ENCODE measurements at regions not wholly inside any gene's neighbourhood (a gene's known extent, or its start where the extent isn't known, plus 50 kb on each side); places are given as distances from the start of the nearest gene placed in this dataset.

GRCh38 chr7:68623030-68623429, 975.2 kb upstream of the AUTS2 start:
- TF ChIP-seq POLR2A (IDR thresholded peaks at IDR 0.05) (no peak), CTCF (IDR thresholded peaks at IDR 0.05) (no peak), POLR2AphosphoS5 (IDR thresholded peaks at IDR 0.05) (no peak)
